ENCODE measurements at regions not wholly inside any gene's neighbourhood (a gene's known extent, or its start where the extent isn't known, plus 50 kb on each side); places are given as distances from the start of the nearest gene placed in this dataset.
A peak's percentile ranks its signal among the peaks of the same experiment; 100 is the strongest.

- no peak for DNase-seq
These were observed 864.9 kb upstream of the ID2 start for GRCh38 chr2:7816944-7817343.

GRCh38 chr2:7819316-7819715 lies 862.5 kb upstream of the ID2 start:
- no peak for DNase-seq

DNA sequence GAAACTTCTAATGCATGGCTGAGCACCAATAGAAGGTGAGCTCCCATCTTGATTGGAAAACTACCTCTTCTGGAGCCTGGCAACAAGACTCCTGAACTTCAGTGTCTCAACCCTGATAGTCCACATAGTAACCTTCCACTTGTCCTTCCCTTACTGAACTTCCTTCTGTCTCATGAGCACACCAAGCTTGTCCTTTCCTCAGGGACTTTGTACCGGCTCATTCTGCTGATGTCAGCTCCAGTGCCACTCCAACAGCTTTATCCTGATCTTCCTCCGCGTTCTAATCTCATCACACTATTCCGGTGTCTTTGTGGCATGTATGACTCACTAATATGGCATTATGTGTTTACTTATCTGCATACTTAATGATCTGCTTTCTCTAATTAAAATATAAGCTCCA lies 862.0 kb upstream of the ID2 start:
- no peak for DNase-seq

- DNase-seq, result no peak
These were observed 857.6 kb upstream of the ID2 start for GRCh38 chr2:7824211-7824610.

DNA sequence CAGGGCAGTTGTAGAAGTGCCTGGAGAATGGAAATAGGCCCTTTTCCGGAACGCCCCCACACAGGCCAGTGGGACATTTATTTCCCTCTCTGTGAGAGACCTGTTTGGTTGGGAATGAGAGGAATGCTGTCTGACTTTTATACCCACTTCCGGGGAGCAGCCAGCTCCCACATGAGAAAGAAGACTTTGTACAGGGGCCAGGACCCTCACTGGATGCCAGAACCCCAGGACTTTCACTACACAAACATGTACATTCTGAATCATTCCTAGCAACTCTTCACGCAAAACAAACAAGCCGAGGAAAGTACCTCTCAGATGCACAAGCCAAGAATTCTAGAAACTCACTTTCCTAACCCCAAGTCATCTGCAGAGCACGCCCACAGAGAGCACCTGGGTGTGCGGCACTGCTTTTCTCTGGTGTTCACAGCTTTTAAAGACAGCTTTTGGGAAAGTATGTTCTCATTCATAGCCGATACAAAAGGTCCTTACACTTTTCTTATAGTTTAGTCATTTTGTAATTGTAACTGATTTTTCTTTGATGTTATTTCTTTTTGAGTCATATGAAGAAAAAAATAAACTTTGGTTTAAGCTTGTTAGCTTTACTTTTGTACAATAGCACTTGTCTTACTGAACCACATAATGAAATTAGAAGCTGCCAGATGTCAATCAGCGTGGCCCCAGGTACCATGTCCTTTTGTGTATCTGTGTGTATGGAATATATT lies 856.1 kb upstream of the ID2 start:
- DNase-seq, result no peak

DNA sequence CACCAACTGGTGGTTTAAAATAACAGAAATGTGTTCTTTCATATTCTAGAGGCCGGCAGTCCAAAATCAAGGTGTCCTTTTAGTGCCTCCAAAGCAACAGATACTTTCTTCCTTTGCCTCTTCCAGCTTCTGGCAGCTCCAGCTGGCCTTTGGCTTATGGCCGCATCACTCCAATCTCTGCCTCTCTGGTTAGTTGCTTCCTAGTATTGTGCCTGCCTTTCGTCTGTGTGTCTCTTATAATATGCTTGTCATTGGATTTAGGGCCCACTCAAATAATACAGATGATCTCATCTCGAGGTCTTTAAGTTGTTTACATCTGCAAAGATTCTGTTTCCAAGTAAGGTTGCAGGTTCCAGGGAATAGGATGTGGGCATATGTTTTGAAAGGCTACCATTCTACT lies 855.2 kb upstream of the ID2 start:
- no peak for DNase-seq

DNA sequence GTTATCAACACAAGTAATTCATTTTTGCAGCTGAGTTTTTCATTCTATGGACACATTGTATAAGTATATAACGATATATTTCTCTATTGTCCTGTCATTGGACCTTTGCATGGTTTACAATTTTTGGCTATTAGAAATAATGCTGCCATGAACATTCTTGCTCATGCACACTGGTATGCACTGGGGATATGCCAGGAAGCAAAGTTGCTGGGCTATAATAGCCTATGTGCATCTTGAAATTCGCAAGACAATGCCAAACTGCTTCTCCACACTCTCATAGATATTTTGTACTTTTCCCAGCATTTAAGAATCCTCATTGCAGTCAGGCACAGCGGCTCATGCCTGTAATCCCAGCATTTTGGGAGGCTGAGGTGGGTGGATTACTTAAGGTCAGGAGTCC lies 852.6 kb upstream of the ID2 start:
- DNase-seq, result no peak

DNA sequence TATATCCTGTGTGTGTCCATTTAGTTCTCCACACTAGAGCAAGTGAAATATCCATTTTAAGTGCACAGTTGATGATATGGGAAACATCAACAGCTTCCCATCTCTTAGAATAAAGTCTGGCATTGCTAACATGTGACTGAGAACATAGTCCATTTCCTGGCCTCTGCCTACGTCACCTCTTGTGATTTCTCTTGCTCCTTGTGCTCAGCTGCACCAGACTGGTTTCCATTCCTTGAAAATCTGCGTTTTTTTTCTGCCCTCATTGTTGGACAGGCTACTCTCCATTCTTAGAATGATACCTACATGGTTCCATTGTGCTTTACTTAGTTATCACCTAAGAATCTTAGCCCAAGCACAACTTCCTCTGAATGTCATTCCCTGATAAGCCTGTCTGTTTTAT lies 851.2 kb upstream of the ID2 start:
- no peak for DNase-seq

GRCh38 chr2:7835151-7835550 lies 846.7 kb upstream of the ID2 start:
- DNase-seq, result no peak

DNA sequence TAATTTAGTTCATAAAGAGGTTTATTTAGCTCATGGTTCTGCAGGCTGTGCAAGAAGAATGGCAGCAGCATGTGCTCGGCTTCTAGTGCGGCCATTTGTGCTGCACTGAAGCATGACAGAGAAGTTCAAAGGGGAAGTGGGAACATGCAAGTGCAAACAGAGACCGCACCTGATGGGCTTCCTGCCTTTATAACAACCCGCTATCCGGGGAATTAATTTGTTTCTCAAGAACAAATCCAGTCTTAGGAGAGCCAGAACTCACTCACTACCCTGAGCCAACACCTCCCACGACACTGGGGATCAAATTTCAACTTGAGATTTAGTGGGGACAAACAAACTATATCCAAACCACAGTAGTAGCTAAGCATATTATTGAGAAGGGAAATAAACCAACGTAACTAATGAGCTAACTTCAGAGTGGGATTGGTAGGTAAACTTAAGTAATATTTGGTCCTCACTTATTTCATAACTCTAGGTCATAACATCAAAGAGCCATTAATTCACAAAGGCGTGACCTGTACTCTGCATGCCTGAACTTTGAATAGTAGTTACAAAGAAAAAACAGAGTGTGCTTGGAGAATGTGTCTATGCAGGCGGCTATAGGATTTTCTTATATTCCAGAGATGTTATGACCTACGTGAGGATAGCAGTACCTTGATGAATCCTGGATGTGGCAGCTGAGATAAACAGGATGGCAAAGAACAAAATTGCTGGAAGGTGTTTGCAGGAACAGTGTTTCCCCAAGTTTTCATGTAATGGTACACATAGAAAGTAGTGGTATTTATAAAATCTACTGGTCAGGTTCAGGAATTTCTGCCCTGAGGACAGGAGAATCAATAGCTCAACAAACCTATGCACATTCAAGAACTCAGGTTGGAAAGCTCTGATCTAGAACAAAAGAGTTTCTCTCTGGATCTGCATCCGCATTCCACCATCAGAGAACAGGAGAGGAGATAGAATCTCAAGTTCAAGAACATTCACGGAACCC lies 845.9 kb upstream of the ID2 start:
- peak; percentile 10 for DNase-seq

- DNase-seq, result no peak
These were observed 844.6 kb upstream of the ID2 start for GRCh38 chr2:7837237-7837760.

GRCh38 chr2:7838669-7839068 lies 843.2 kb upstream of the ID2 start:
- DNase-seq, result no peak

DNA sequence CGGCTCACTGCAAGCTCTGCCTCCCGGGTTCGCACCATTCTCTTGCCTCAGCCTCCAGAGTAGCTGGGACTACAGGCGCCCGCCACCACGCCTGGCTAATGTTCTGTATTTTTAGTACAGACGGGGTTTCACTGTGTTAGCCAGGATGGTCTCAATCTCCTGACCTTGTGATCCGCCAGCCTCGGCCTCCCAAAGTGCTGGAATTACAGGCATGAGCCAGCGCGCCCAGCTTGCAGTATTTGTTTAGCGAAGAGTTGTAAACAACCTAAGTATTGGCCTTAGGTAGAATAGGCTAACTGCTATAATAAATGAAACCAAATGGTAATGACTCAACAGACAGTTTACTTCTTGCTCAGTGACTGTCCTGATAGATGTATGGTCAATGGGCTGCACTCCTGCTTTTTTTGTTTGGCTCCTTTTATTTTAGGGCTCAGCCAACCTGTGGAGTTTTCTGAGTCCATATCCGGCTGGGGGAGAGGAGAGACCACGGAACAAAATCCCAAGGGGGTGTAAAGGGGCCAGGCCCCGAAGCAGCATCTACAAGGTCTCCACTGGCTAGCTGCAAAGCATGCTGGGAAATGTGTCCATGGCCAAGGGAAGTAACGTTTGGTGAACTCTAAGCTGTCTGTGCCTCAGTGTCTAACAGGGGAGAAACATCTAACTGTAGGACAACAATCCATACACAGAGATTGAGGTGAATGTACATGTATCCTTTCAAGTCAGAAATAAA lies 841.0 kb upstream of the ID2 start:
- no peak for DNase-seq

DNA sequence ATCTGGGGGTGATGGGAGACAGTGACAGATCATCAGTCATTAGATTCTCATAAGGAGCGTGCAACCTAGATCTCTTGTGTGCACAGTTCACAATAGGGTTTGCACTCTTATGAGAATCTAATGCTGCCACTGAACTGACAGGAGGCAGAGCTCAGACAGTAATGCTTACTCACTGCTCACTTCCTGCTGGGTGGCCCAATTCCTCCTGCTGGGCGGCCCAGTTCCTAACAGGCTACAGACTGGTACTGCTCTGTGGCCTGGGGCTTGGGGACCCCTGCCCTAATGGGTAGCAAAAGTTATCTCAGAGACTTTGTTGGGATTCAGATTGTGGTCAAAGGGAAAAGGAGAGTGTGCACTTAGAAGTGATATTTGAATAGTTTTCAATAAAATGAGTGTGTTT lies 840.1 kb upstream of the ID2 start:
- no peak for DNase-seq

GRCh38 chr2:7844414-7844965 lies 837.4 kb upstream of the ID2 start:
- no peak for DNase-seq

DNA sequence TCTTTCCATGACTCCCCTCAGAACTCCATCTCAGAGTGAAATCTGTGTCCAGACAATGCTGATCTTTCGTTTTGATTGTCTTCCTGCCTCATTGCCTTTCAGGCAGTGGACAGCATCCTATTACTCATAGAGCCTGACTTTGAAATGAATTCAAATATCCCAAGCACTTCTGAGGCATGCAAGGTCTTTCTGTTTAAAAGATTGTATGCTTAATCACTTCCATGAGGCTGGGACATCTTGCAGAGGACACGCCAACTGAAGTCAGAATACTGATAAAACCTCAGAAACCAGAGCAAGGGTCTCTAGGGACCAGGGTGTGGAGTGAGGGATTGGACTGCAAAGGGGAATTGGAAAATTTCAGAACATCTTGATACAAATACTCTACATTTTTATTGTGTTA lies 836.5 kb upstream of the ID2 start:
- DNase-seq, result no peak

DNA sequence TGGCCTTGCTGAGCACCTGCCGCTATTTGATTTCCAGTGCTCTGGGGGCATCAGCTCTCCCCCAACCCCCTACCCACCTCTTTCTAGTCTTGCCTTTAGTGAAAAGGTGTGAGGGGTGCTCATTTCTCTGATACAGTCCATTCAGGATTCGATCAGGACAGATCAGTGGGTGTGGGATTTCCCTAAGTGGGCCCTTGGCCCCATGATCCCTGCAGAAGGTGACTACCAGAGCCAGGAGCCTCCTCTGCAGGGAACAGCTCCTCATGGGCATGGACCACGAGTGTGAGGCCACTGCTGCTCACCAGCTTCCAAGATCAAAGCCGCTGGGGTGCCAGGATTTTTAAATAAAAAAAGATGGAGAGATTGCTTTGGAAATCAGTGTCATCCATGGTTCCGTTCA lies 835.2 kb upstream of the ID2 start:
- no peak for DNase-seq

GRCh38 chr2:7847321-7847720 lies 834.5 kb upstream of the ID2 start:
- DNase-seq, result no peak

- DNase-seq, result no peak
These were observed 832.8 kb upstream of the ID2 start for GRCh38 chr2:7849027-7849426.

DNA sequence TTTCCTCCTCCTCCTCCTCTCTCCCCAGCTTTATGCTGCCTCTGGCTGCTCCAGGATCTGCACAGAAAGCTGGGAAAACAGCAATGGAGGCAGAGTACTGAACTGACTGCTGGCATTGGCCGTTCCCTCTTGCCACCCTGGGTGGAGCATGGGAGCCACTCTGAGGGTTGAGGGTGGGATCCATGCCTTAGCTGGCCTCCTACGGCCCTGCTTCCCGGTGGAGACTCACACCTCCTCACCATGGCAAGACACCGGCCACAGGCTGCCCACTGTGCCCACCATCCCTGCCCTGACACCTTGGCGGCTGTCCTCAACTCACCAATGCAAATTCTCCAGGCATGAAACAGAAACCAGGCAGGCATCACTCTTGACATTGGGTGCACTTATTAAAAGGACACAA lies 832.3 kb upstream of the ID2 start:
- no peak for DNase-seq

GRCh38 chr2:7852546-7852945 lies 829.3 kb upstream of the ID2 start:
- DNase-seq, result no peak

DNA sequence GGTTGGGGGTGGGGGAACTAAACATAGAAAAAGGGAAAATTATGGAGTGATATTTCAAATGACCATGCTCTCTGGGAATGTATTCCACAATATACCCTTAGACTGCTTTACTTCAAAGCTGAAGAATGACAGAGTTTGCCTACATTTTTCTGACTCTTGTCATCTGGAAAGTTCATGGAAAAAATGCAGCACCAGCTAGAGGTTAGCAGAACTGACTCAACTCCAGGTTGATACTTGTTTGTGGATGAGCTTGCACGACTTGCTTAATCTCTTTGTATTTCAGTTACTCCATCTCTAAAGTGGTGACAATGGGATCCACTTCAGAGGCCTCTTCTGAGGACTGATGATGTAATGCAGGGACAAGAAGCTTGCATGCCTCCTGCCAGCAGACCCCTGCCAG lies 824.0 kb upstream of the ID2 start:
- no peak for DNase-seq

DNA sequence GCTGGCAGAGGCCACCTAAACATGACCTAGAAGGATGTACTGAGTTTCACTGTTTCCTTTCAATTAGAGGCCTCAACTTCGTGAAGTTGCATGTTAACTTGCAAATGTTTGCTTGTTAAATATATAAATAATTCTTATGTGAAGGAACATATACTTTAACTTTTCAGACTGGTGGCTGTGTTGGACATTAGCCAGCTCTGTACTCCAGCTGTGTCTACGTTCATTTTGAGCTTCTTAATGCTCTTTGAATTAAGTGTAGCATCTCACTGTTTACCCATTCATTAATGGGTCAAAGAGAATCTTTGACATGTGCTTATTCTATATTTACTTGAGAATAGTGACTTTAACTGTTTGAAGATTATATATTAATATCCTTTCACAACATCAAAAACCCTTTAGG lies 823.2 kb upstream of the ID2 start:
- no peak for DNase-seq
